Urothelium cell line (cell line): ENCODE measurements at regions not wholly inside any gene's neighbourhood (a gene's known extent, or its start where the extent isn't known, plus 50 kb on each side); places are given as distances from the start of the nearest gene placed in this dataset.

Source experiments
- DNase-seq: peaks from one replicate; pipeline ENCODE4 v3.0.0; 2011; ENCODE audit warnings: low spot score, mixed read lengths
- FAIRE-seq: peaks from 2 replicates; lab custom pipeline; 2011; peaks lifted over from hg19 to GRCh38; lab: Jason Lieb, UNC

GRCh38 chr2:204343685-204344084, 201.6 kb upstream of the PARD3B start:
- DNase-seq: no peak
- no peak for FAIRE-seq

GRCh38 chr2:204344119-204344518, 201.2 kb upstream of the PARD3B start:
- no peak for FAIRE-seq
- DNase-seq: no peak

GRCh38 chr2:204346906-204347305, 198.4 kb upstream of the PARD3B start:
- DNase-seq (no peak), FAIRE-seq (no peak)

GRCh38 chr2:204353823-204354222, 191.5 kb upstream of the PARD3B start:
- FAIRE-seq (no peak), DNase-seq (no peak)

GRCh38 chr2:204354442-204354856, 190.8 kb upstream of the PARD3B start:
- FAIRE-seq: no peak

GRCh38 chr2:204355688-204356087, 189.6 kb upstream of the PARD3B start:
- FAIRE-seq (no peak), DNase-seq (no peak)

More at GRCh38 chr2:204354442-204354856, 190.8 kb upstream of the PARD3B start:
- no peak for DNase-seq

- DNase-seq (no peak), FAIRE-seq (no peak)
Measured at GRCh38 chr2:204356151-204356641, 189.1 kb upstream of the PARD3B start.

- FAIRE-seq (no peak), DNase-seq (no peak)
Measured at GRCh38 chr2:204357286-204357685, 188.0 kb upstream of the PARD3B start.

- no peak for FAIRE-seq
- DNase-seq: no peak
Measured at GRCh38 chr2:204359076-204359475, 186.2 kb upstream of the PARD3B start.

- no peak for DNase-seq
- no peak for FAIRE-seq
Measured at GRCh38 chr2:204360218-204361007, 184.9 kb upstream of the PARD3B start.

- FAIRE-seq: no peak
- no peak for DNase-seq
Measured at GRCh38 chr2:204361738-204362137, 183.5 kb upstream of the PARD3B start.

GRCh38 chr2:204362581-204362980, 182.7 kb upstream of the PARD3B start:
- FAIRE-seq (no peak), DNase-seq (no peak)

GRCh38 chr2:204363513-204363912, 181.8 kb upstream of the PARD3B start:
- FAIRE-seq: no peak
- no peak for DNase-seq

GRCh38 chr2:204364860-204365535, 180.3 kb upstream of the PARD3B start:
- DNase-seq: no peak
- FAIRE-seq: no peak

GRCh38 chr2:204365811-204366210, 179.5 kb upstream of the PARD3B start:
- no peak for DNase-seq
- FAIRE-seq: no peak

- DNase-seq (no peak), FAIRE-seq (no peak)
Measured at GRCh38 chr2:204367466-204367865, 177.8 kb upstream of the PARD3B start.

- DNase-seq: no peak
- no peak for FAIRE-seq
Measured at GRCh38 chr2:204370172-204370718, 175.0 kb upstream of the PARD3B start.

- no peak for FAIRE-seq
- no peak for DNase-seq
Measured at GRCh38 chr2:204373942-204374341, 171.3 kb upstream of the PARD3B start.

- FAIRE-seq (no peak), DNase-seq (no peak)
Measured at GRCh38 chr2:204380141-204380881, 165.0 kb upstream of the PARD3B start.

- no peak for DNase-seq
- FAIRE-seq: no peak
Measured at GRCh38 chr2:204386668-204387067, 158.6 kb upstream of the PARD3B start.

- no peak for DNase-seq
- no peak for FAIRE-seq
Measured at GRCh38 chr2:204389120-204389519, 156.2 kb upstream of the PARD3B start.
